HEK293T (cell line): ENCODE measurements at regions not wholly inside any gene's neighbourhood (a gene's known extent, or its start where the extent isn't known, plus 50 kb on each side); places are given as distances from the start of the nearest gene placed in this dataset.

ENCODE experiments used
- ARNT ChIP-seq: fragments of 450-650 bp; IDR thresholded peaks from 2 replicates; pipeline ENCODE4 v1.6.1; 2017; ENCODE audit warnings: mild to moderate bottlenecking
- BHLHE40 ChIP-seq: fragments of 450-650 bp; IDR thresholded peaks from 2 replicates; pipeline ENCODE4 v1.6.1; 2016; ENCODE audit warnings: mild to moderate bottlenecking, moderate library complexity, borderline replicate concordance
- CTBP1 ChIP-seq: fragments of 450-650 bp; IDR thresholded peaks from 2 replicates; pipeline ENCODE4 v1.6.1; 2016; ENCODE audit warnings: borderline replicate concordance
- FOXA1 ChIP-seq: fragments of 450-650 bp; IDR thresholded peaks from 2 replicates; pipeline ENCODE4 v1.6.1; 2016; ENCODE audit warnings: mild to moderate bottlenecking
- FOXK2 ChIP-seq: fragments of 450-650 bp; IDR thresholded peaks from 2 replicates; pipeline ENCODE4 v1.6.1; 2016; ENCODE audit warnings: mild to moderate bottlenecking
- FOXM1 ChIP-seq: fragments of 450-650 bp; IDR thresholded peaks from 2 replicates; pipeline ENCODE4 v1.6.1; 2017; ENCODE audit warnings: mild to moderate bottlenecking, borderline replicate concordance
- LEF1 ChIP-seq: fragments of 450-650 bp; IDR thresholded peaks from 2 replicates; pipeline ENCODE4 v1.6.1; 2017; ENCODE audit warnings: mild to moderate bottlenecking, borderline replicate concordance
- NFRKB ChIP-seq: fragments of 450-650 bp; IDR thresholded peaks from 2 replicates; pipeline ENCODE4 v1.6.1; 2016; ENCODE audit warnings: mild to moderate bottlenecking, moderate library complexity
- PKNOX1 ChIP-seq: fragments of 450-650 bp; IDR thresholded peaks from 2 replicates; pipeline ENCODE4 v1.6.1; 2016
- SP1 ChIP-seq: fragments of 450-650 bp; IDR thresholded peaks from 2 replicates; pipeline ENCODE4 v1.6.1; 2017
- SUZ12 ChIP-seq: fragments of 450-650 bp; IDR thresholded peaks from 2 replicates; pipeline ENCODE4 v1.6.1; 2016; ENCODE audit warnings: mild to moderate bottlenecking
- TARDBP ChIP-seq: fragments of 450-650 bp; IDR thresholded peaks from 2 replicates; pipeline ENCODE4 v1.6.1; 2016
- ZNF384 ChIP-seq: fragments of 450-650 bp; IDR thresholded peaks from 2 replicates; pipeline ENCODE4 v1.6.1; 2016

GRCh38 chrX:150224676-150225075 is 138.4 kb upstream of the MAMLD1 start:
- no peak for TF ChIP-seq FOXA1
- no peak for TF ChIP-seq PKNOX1
- no peak for TF ChIP-seq ZNF384
- no peak for TF ChIP-seq SUZ12
- TF ChIP-seq TARDBP, result no peak
- TF ChIP-seq SP1, result no peak
- TF ChIP-seq NFRKB, result no peak
- TF ChIP-seq FOXK2, result no peak
- no peak for TF ChIP-seq BHLHE40
- no peak for TF ChIP-seq LEF1
- TF ChIP-seq FOXM1, result no peak
- TF ChIP-seq ARNT, result no peak
- no peak for TF ChIP-seq CTBP1
